Neural progenitor cell (in vitro differentiated cells): ENCODE measurements at regions not wholly inside any gene's neighbourhood (a gene's known extent, or its start where the extent isn't known, plus 50 kb on each side); places are given as distances from the start of the nearest gene placed in this dataset.

Experiments used
- EZH2phosphoT487 ChIP-seq: fragments of 200-600 bp; sonication (generic); IDR thresholded peaks from 2 replicates; pipeline ENCODE4 v1.6.1; 2017; ENCODE audit warnings: antibody characterized with exemption
- TF ChIP-seq, protein P1 (sequence below): fragments of 200-600 bp; sonication (generic); IDR thresholded peaks from 2 replicates; pipeline ENCODE4 v1.5.1; 2017; ENCODE audit warnings: antibody characterized with exemption, mild to moderate bottlenecking

GRCh38 chr14:98834119-98834518, 437.9 kb downstream of the BCL11B start:
- TF ChIP-seq, protein P1, sequence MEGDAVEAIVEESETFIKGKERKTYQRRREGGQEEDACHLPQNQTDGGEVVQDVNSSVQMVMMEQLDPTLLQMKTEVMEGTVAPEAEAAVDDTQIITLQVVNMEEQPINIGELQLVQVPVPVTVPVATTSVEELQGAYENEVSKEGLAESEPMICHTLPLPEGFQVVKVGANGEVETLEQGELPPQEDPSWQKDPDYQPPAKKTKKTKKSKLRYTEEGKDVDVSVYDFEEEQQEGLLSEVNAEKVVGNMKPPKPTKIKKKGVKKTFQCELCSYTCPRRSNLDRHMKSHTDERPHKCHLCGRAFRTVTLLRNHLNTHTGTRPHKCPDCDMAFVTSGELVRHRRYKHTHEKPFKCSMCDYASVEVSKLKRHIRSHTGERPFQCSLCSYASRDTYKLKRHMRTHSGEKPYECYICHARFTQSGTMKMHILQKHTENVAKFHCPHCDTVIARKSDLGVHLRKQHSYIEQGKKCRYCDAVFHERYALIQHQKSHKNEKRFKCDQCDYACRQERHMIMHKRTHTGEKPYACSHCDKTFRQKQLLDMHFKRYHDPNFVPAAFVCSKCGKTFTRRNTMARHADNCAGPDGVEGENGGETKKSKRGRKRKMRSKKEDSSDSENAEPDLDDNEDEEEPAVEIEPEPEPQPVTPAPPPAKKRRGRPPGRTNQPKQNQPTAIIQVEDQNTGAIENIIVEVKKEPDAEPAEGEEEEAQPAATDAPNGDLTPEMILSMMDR, result no peak
- TF ChIP-seq EZH2phosphoT487, result no peak
